ENCODE measurements at regions not wholly inside any gene's neighbourhood (a gene's known extent, or its start where the extent isn't known, plus 50 kb on each side); places are given as distances from the start of the nearest gene placed in this dataset.

- no peak for DNase-seq
Observed at GRCh38 chr2:162928356-162928755, 89.8 kb upstream of the KCNH7 start.

- no peak for DNase-seq
Observed at GRCh38 chr2:162926907-162927306, 88.3 kb upstream of the KCNH7 start.

- DNase-seq, result no peak
Observed at GRCh38 chr2:162926501-162926900, 87.9 kb upstream of the KCNH7 start.

GRCh38 chr2:162925595-162925994 lies 87.0 kb upstream of the KCNH7 start:
- no peak for DNase-seq

- DNase-seq, result no peak
Observed at GRCh38 chr2:162919111-162919510, 80.5 kb upstream of the KCNH7 start.

- DNase-seq, result no peak
Observed at GRCh38 chr2:162917626-162918025, 79.1 kb upstream of the KCNH7 start.

- DNase-seq, result no peak
Observed at GRCh38 chr2:162916286-162916801, 77.8 kb upstream of the KCNH7 start.

- no peak for DNase-seq
Observed at GRCh38 chr2:162915858-162916257, 77.3 kb upstream of the KCNH7 start.

- no peak for DNase-seq
Observed at GRCh38 chr2:162914161-162914560, 75.6 kb upstream of the KCNH7 start.

GRCh38 chr2:162912787-162913186 lies 74.2 kb upstream of the KCNH7 start:
- no peak for DNase-seq

- no peak for DNase-seq
Observed at GRCh38 chr2:162908567-162908966, 70.0 kb upstream of the KCNH7 start.

- no peak for DNase-seq
Observed at GRCh38 chr2:162890690-162891311, 52.2 kb upstream of the KCNH7 start.

- DNase-seq, result no peak
Observed at GRCh38 chr2:162888652-162889051, 50.1 kb upstream of the KCNH7 start.
